ENCODE measurements at regions not wholly inside any gene's neighbourhood (a gene's known extent, or its start where the extent isn't known, plus 50 kb on each side); places are given as distances from the start of the nearest gene placed in this dataset.

GRCh38 chr1:82844911-82845827 is 1044.4 kb downstream of the ADGRL2 start:
- DNase-seq: no peak

- no peak for DNase-seq
These were observed 1043.7 kb downstream of the ADGRL2 start for GRCh38 chr1:82844447-82844846.

DNA sequence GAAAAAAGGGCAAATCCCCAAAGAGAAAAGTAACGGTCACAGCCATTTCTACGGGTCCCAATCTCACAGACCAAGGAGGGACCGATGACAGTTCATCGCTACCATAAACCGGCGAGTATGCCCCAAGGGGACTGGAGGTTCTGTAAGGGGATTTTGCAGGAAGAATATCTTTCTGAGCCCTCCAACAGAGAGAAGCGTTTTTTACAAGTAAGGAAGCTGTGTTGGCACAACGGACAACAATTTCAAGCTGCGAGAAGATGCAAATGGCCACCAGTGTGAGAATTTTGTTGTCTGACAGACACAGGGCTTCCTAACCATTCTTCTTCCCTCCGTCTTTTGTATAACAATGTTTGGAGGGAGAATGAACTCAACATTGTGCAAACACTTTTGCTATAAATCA is 1043.1 kb downstream of the ADGRL2 start:
- no peak for DNase-seq

- no peak for DNase-seq
These were observed 1039.5 kb downstream of the ADGRL2 start for GRCh38 chr1:82840192-82840591.

- no peak for DNase-seq
These were observed 1037.2 kb downstream of the ADGRL2 start for GRCh38 chr1:82837766-82838465.

GRCh38 chr1:82836973-82837680 is 1036.4 kb downstream of the ADGRL2 start:
- DNase-seq: no peak

DNA sequence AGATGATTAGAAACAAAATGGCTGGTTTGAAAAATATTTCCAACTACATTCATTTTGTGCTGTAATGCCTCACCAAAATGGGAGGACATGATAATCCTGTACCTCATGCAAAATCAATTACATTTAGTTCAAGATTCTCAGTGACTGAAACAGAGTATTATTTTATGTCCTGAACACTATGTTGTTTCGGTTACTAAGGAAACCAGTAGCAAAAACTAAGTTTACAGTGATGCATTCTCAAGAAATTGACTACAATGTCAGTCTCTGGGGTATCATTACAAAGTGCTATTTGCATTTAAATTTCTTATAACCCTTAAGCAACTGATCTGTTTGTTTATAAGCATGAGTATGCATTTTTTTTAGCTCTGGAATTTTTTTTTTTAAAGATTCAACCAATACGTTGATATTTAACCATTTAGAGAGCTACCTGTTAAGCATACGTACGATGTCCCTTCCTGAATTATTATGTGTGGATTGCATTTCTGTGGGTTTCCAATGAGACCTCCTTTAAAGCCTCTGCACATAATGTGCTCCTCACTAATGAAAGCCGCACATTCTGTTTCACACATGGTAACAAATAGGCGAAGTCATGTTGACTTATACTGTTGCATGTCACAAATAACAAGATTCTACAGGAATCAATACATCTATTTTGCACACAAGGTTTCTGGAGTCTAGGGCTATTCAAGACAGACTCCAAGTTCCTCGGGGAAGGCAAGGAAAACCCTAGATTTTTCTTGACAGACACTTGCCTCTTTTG is 1035.7 kb downstream of the ADGRL2 start:
- no peak for DNase-seq

DNA sequence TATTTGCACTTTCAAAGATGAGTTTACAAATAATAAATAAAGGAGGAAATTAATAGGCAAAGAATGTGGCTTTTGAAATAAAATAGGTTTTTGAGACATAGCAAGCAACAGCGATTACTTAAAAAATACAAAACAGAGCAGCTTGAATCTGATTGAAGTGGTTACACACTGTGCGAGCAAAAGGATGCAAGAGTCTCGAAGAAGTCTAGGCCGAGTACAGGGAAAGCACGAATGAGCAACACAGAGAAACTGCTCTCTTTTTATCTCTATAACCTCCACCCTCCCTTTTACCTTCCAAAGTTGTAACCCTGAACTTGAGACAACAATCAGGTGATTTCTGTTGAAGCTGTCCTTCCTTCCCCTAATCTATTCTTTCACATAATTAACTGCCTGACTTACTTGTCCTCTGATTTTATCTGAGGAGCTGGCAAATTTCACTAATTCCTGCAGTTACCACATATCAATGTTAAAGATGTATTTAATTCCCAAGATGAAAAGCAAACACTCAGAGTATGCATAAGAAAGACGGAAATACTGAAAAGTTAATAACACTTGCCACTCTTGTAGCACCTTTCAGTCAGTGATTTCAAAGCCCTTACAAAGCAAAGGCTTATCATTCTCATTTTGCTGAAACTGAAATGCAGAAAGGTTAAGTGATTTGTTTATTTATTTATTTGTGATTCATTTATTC is 1030.1 kb downstream of the ADGRL2 start:
- no peak for DNase-seq

DNA sequence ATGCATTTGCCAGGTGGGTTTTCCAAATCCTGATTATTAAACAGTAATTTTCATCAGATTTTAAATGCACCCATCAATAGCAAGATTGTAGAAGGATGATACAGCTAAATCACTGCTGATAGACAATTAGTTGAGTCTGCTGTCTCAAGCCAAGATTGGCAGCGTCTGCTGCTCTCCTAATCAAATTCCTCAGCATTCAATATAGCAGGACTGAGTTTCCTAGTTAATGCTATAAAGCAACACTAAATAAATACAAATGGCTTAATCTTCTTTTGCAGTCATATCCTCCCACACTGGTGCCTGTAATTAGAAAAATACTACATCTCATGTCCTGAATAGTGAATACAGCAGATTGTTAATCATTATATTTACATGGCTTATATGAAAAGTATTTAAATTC is 1028.8 kb downstream of the ADGRL2 start:
- DNase-seq: no peak

- DNase-seq: no peak
These were observed 1023.1 kb downstream of the ADGRL2 start for GRCh38 chr1:82823876-82824275.

DNA sequence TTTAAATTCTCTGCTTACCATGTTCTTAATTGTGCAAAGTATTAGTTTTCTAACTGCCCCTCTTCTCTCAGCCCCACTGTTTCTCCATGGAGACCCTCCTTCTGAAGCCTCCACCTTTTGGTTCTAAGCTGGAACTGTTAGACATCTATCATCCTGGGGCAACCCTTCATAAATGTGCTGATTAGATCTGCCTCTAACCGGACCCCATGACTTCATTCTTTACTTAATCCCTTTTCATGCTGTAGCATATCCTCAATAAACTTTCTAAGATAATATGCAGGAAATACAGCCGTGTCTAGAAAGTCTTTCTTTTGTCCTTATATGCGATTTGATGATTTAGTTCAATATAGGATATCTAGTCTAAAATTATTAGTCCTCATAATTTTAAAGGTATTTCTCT is 1020.1 kb downstream of the ADGRL2 start:
- DNase-seq: no peak

DNA sequence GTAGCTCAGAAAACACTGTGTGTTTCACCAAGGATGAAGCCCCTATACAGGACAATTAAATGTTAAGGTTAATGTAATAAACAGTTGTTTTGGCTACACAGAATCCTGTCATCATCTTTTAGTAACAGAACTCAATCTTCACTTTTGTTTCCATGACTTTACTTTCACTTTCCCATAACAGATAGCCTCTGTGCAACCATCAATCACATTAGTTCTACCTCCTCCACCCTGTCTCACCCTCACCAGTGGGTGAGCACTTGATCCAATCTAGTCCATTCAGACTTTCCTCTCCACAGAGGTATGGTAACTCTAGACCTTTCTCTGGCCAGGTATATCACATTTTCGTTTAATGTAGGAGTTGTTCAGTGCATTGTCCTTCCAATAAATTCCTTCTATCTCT is 1018.5 kb downstream of the ADGRL2 start:
- no peak for DNase-seq

DNA sequence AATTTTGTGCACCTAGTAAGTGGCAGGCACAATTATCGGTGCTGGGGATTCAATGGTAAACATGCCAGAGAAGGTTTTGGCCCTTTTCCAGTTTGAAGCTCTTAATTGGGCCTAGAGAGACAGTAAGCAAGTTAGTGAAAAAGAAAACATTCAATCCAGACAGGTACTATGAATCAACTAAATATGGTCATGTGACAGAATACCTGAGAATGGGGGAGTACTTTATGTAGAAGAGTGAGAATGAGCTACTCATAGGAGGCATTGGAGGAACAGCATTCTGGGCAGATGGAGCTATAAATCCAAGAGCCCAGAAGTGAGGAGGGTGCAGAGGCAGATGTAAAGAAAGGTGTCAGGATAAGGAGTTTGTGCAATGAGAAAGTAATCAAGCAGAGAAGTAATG is 1017.9 kb downstream of the ADGRL2 start:
- DNase-seq: no peak

DNA sequence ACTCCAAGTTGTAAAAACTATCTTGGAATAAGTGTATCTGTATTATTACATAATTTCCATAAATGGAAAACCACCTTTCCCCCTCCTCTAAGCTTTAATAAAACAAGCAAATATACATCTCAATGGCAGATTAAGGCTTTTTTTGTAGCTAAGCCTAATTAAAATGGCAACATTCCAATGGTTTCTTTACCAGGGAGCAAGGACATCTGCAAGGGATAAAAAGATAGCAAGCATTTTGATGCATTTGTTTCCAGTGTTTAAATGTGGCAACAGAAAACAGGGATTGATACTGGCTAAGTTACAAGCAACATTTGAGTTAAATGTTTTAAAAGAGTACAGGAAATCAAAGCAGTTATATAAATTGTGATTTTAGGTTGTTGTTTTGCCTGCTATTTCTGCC is 1012.7 kb downstream of the ADGRL2 start:
- no peak for DNase-seq

DNA sequence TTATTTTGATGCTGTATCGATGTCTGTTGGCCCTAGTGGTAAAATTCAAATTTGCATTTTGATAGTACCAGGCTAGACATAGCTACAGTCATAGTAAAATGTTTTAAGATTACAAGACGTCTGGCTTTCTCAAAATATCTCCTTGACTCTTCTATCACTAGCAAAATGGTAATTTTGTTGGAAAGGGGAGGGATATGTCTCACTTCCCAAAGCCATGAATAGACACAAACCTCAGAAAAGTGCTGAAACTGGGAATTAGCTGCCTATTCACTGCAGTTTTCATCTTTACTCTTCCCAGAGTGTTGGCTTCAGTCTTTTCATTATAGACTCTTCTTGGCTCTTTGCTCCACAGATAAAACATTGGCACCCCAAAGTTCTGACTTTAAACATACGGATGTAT is 1009.9 kb downstream of the ADGRL2 start:
- no peak for DNase-seq

GRCh38 chr1:82807563-82807962 is 1006.8 kb downstream of the ADGRL2 start:
- no peak for DNase-seq

DNA sequence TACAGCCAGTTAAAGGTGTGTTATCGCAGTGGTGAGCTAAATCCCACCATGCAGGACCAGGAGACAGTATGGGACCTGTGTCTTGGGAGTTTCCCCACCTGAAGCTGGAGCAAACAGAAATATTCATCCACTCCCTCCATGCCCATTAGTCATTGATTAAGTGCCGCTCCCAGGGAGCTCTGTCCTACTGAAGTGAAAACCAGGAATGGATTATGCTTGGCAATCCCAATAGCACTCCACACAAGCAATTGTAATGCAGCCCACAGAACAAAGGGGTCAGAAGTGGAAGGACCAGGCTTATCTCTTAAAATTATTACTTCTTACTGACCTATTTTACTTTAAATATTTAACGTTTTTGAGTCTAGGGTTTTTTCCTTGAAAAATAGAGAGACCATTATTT is 1005.4 kb downstream of the ADGRL2 start:
- DNase-seq: no peak

- DNase-seq: no peak
These were observed 1000.4 kb downstream of the ADGRL2 start for GRCh38 chr1:82801176-82801575.

DNA sequence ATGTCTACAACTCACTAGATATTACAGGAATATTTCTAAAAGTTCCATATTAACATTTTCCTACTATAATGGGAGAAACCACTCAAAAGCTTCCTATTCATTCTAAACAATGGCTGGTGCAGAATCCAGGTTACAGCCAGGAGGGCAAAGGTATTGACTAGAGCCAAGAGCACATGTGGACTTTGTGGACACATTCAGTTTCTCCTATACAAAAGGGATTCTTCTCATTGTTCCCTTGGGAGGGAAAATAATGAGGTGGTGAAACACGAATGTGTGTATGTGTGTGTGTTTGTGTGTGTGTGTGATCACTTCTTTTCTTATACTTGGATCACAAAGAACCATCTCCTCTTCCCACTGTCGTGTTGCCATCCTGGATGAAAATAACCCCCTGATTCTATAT is 1000.0 kb downstream of the ADGRL2 start:
- DNase-seq: no peak

DNA sequence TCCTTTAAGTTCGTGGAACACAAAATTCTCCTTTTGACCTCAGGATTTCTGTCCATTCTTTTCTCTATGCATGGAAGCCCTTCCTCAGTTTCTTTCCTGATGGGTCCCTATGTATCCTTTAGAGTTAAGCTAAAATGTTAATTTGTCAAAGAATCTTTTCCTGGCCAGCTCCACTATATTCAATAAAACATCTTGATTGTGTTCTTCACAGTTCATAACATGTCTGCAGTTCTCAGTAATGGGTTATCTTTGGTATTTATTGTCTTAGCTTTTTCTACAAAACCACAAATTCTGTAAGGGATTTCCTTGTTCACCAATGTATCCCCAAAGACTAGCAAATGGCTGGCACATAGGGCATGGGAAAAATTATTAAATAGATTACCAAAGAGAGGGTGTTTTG is 998.5 kb downstream of the ADGRL2 start:
- no peak for DNase-seq

DNA sequence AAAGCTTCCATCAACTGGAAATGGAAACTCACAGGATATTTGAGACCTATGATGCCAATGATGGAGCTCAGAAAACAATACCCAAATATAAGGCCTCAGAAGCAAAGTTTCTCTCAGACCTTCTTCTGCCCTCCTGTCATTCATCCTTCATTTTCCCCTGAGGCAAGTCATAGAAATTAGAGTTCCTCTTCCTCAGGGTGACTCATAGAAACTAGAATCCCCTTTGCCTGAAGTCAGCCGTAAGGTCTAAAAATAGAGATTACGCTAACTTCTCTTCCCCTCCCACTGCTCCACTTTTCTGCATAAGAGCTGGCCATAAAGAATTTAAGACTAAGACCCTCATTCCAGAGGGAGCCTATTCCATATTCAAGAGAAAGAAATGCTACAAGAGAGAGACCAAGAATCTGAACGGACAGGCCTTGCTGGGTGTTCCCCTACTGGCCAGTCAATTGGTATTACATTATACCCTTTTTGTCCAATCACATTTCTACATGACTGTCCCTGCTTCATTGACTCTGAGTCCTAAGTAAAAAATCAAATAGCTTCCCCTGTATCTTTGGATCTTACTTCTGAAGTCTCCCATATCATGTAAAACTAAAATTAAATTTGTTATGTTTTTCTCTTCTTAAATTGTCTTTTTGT is 994.9 kb downstream of the ADGRL2 start:
- DNase-seq: no peak

DNA sequence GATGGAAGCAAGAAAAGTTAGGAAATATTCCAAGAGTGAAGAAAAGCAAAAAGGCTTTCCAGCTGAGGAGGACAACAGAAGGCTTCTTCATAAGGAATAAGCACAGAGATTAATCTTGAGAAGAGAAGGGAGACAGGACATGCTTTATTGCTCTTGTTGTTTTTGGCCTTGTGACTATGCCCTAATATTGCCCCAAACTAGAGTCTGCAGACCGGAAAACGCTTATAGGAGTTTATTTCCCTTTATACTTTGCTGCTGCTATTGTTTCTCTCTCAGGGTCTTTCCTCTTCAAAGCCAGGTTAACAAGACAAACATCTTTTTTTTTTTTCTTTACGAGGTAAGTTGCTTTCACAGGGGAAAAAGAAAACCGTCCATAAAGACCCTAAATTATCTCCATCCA is 991.4 kb downstream of the ADGRL2 start:
- no peak for DNase-seq
